ENCODE measurements at regions not wholly inside any gene's neighbourhood (a gene's known extent, or its start where the extent isn't known, plus 50 kb on each side); places are given as distances from the start of the nearest gene placed in this dataset.

DNA sequence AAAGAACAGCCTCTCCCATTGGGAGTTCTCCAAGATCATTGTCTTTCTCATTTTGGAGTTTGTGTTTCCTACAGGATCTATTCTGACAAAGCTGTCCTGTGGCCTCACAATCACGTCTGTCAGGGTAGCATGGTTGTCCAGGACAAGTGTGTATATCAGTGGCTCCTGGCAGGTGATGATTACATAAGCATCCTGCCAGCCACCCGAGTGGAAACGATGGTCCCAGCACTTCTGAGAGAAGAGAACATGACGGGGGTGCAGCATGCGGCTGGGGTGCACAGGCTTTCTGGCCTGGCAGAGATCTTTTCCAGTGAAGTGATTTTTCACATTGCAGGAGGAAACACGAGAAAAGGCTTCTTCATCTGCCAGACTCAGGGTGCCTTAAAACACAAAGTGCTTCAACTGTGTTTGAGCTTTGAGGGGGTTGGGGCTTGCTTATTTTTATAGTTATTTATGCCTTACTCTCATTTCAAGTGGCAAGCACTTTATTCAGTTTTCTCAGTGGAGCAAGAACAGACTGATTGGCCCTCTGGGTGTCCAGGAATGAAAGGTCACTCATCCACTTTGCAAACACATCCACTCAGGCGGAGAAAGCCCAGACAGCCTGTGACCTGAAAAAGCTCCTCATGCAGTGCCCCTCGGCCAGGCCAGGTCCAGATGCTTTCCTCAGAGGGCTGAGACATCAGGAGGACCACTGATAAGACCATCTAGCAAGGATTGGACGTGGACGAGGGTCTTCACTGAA, 186.0 kb downstream of the DUSP10 start:
- ChIA-PET CTCF (interaction anchor here (1.0 kb wide), 2 partner anchors 19 to 900 kb away, joined by 3 read pairs; no protein-coding TSS in a partner anchor), POLR2A (interaction anchor here (0.5 kb wide), 1 partner anchor 9 kb away, joined by 3 read pairs; no protein-coding TSS in a partner anchor)
- no peak overlapping the region for H3K4me3 ChIP-seq (ENCODE audit: low read depth, low read length)
- DNase-seq (ENCODE audit: low read depth, low spot score), result no peak
- TF ChIP-seq, protein P1, sequence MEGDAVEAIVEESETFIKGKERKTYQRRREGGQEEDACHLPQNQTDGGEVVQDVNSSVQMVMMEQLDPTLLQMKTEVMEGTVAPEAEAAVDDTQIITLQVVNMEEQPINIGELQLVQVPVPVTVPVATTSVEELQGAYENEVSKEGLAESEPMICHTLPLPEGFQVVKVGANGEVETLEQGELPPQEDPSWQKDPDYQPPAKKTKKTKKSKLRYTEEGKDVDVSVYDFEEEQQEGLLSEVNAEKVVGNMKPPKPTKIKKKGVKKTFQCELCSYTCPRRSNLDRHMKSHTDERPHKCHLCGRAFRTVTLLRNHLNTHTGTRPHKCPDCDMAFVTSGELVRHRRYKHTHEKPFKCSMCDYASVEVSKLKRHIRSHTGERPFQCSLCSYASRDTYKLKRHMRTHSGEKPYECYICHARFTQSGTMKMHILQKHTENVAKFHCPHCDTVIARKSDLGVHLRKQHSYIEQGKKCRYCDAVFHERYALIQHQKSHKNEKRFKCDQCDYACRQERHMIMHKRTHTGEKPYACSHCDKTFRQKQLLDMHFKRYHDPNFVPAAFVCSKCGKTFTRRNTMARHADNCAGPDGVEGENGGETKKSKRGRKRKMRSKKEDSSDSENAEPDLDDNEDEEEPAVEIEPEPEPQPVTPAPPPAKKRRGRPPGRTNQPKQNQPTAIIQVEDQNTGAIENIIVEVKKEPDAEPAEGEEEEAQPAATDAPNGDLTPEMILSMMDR (IDR thresholded peaks at IDR 0.05; ENCODE audit: insufficient read depth, low read length, missing control alignments), result no peak

DNA sequence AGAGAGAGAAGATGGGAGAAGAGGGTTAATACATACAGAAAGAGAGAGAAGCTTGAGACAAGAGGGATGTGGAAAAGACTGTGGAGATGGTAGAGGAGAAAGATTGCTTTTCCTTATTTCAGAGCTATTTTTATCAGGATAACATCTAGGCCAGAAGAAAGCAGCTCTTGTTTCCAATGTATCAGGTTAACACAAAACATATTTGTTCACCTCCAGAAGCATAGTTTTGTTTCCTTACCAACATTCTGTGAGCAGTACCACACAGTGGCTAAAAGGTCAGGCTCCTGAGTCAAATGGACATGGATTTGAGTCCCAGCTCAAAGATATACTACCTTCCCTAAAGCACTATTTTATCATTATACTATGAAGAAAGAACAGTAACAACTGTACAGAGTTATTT, 185.5 kb downstream of the DUSP10 start:
- CTCF ChIA-PET, result interaction anchor here (0.8 to 1.3 kb wide), 4 partner anchors 17 to 899 kb away, joined by 3 read pairs; partner anchors contain the start of gene DUSP10
- POLR2A ChIA-PET, result no interaction called here
- TF ChIP-seq, protein P1 (IDR thresholded peaks at IDR 0.05; ENCODE audit: insufficient read depth, low read length, missing control alignments), result no peak
- DNase-seq (ENCODE audit: low read depth, low spot score), result no peak
- H3K4me3 ChIP-seq (ENCODE audit: low read depth, low read length), result no peak overlapping the region

DNA sequence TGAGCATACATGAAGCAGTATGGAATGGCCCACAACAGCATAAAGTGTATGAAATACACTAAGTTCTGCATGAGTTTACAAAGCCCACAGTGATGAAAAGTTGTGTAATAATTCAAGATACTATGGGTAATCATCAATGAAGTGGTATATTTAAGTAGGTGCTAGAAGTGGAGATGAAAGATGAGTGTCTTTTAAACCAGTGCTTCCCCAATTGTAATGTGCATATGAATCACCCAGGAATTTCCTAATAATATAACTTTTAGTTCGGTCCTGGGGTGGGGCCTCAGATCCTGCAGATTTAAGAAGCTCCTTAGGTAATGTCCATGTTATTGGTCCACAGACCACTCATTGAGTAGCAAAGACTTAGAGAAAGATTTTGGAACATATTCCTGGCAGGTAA, 184.9 kb downstream of the DUSP10 start:
- TF ChIP-seq, protein P1 (IDR thresholded peaks at IDR 0.05; ENCODE audit: insufficient read depth, low read length, missing control alignments), result no peak
- ChIA-PET CTCF (interaction anchor here (0.8 to 1.3 kb wide), 3 partner anchors 17 to 899 kb away, joined by 3 read pairs; partner anchors contain the start of gene DUSP10), POLR2A (no interaction called here)

DNA sequence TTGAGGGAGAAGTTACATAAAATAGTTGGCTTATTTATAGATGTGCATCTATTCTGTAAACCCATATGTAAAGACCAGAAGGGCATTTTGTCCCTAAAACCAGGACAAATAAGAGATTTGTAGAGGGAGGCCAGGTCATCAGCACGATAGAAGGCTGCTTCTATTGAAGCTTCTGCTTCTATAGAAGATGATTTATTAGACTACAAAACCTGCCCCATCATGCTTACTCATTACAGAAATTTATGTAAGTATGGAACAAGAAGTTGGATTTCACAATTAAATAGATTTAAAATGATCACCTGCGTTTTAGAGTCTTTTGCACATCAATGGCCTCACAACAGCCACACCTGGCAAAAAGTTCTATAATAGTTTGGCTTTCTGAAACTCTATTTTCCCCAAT, 183.5 kb downstream of the DUSP10 start:
- no peak overlapping the region for H3K4me3 ChIP-seq (ENCODE audit: low read depth, low read length)
- POLR2A ChIA-PET, result no interaction called here
- CTCF ChIA-PET, result interaction anchor here (1.2 to 1.5 kb wide), 2 partner anchors 15 to 122 kb away, joined by 3 read pairs; no protein-coding TSS in a partner anchor
- DNase-seq (ENCODE audit: low read depth, low spot score), result no peak
- TF ChIP-seq, protein P1 (IDR thresholded peaks at IDR 0.05; ENCODE audit: insufficient read depth, low read length, missing control alignments), result no peak

More for the DNA sequence above, 184.9 kb downstream of the DUSP10 start:
- H3K4me3 ChIP-seq (ENCODE audit: low read depth, low read length), result no peak overlapping the region
- no peak for DNase-seq (ENCODE audit: low read depth, low spot score)

DNA sequence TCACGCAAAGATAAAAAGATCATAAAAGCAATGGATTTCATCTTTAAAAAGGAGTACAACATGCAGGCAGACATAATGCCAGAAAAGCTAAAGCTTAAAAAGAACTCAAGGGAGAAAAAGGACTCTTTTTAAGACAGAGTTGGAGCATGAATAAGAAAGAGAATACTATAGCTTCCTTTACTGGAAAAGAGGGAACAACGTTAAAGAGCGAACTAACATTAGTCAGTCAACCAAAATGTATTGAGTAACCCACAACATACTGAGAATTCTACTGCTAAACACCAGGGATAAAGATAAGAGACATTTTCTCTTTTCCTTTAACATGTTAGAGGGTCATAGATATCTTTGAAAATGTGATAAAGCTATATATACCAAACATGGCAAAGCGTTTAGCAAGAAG, 182.0 kb downstream of the DUSP10 start:
- H3K4me3 ChIP-seq (ENCODE audit: low read depth, low read length), result no peak overlapping the region
- ChIA-PET POLR2A (no interaction called here), CTCF (interaction anchor here (0.8 to 1.3 kb wide), 3 partner anchors 9 to 895 kb away, joined by 3 to 4 read pairs (median 3); no protein-coding TSS in a partner anchor)
- TF ChIP-seq, protein P1 (IDR thresholded peaks at IDR 0.05; ENCODE audit: insufficient read depth, low read length, missing control alignments), result no peak
- DNase-seq (ENCODE audit: low read depth, low spot score), result no peak

All from AG04449 (cell line).